Thoracic aorta (tissue), 2 donors: ENCODE measurements at regions not wholly inside any gene's neighbourhood (a gene's known extent, or its start where the extent isn't known, plus 50 kb on each side); places are given as distances from the start of the nearest gene placed in this dataset.

Experiments used
- ATAC-seq: fragments of 150-250 bp; one replicate; pipeline ENCODE4 v1.8.0; 2017; ENCODE audit warnings: low read depth; ENCODE audit not compliant: insufficient number of reproducible peaks, low FRiP score
- DNase-seq: peaks from one replicate; pipeline ENCODE4 v3.0.0-alpha.2; 2020; ENCODE audit warnings: low spot score
- H3K27ac ChIP-seq, 2 donors: fragments of 200-600 bp; sonication (generic); 1 replicate in 1 of 2; 2 replicates in 1 of 2; pipeline ENCODE4 v1.5.1; 2016; ENCODE audit warnings: mild to moderate bottlenecking in 2 of 2, moderate library complexity in 2 of 2
- H3K27me3 ChIP-seq: fragments of 200-600 bp; sonication (generic); replicated peaks from 2 replicates; pipeline ENCODE4 v1.6.0; 2016; ENCODE audit warnings: mild to moderate bottlenecking; ENCODE audit not compliant: insufficient read depth
- H3K36me3 ChIP-seq: fragments of 200-600 bp; sonication (generic); one replicate; pipeline ENCODE4 v1.5.1; 2016
- H3K4me1 ChIP-seq, 2 donors: fragments of 200-600 bp; sonication (generic); 1 replicate in 1 of 2; 2 replicates in 1 of 2; pipeline versions ENCODE4 v1.5.1 to v1.6.0; 2016; ENCODE audit warnings: low read depth in 2 of 2, mild to moderate bottlenecking in 1 of 2; ENCODE audit not compliant: control insufficient read depth in 1 of 2
- H3K4me3 ChIP-seq: fragments of 200-600 bp; sonication (generic); 2 replicates; pipeline ENCODE4 v1.5.1; 2016; ENCODE audit warnings: mild to moderate bottlenecking
- H3K9me3 ChIP-seq: fragments of 200-600 bp; sonication (generic); 2 replicates; pipeline ENCODE4 v1.5.1; 2016
- TF ChIP-seq, protein P1 (sequence below): fragments of 200-600 bp; sonication (generic); IDR thresholded peaks from one replicate; pipeline ENCODE4 v1.5.1; 2019; ENCODE audit warnings: antibody characterized with exemption

DNA sequence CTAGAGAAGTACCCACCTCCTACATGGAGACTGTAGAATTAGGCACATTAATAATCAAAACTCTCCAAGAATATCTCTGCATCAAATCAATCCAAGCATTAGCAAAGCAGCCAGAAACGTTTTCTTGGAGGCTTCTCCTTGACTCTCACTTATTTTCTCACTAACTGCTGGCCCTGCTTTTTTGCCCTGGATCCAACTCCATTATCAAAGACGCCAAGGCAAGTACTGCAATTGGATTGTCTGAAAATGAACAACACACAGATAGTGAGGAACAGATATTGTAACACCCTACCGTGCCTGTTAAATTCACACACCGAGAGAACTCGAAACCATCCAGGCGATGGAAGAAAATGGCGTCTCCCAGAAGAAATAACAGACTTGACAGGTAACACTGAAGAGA lies 256.2 kb upstream of the MDFIC2 start:
- no peak for DNase-seq
- Histone ChIP-seq H3K27me3 (no peaks in the 10 kb centered on the region), H3K4me3 (no peak overlapping the region), H3K36me3 (no peaks in the 10 kb centered on the region), H3K4me1 (no peaks in the 10 kb centered on the region), H3K27ac (no peak overlapping the region), H3K9me3 (no peaks in the 10 kb centered on the region)
- TF ChIP-seq, protein P1, sequence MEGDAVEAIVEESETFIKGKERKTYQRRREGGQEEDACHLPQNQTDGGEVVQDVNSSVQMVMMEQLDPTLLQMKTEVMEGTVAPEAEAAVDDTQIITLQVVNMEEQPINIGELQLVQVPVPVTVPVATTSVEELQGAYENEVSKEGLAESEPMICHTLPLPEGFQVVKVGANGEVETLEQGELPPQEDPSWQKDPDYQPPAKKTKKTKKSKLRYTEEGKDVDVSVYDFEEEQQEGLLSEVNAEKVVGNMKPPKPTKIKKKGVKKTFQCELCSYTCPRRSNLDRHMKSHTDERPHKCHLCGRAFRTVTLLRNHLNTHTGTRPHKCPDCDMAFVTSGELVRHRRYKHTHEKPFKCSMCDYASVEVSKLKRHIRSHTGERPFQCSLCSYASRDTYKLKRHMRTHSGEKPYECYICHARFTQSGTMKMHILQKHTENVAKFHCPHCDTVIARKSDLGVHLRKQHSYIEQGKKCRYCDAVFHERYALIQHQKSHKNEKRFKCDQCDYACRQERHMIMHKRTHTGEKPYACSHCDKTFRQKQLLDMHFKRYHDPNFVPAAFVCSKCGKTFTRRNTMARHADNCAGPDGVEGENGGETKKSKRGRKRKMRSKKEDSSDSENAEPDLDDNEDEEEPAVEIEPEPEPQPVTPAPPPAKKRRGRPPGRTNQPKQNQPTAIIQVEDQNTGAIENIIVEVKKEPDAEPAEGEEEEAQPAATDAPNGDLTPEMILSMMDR, result no peak
- ATAC-seq, result no peak

- H3K4me1 ChIP-seq, result no peaks in the 10 kb centered on the region
- no peak overlapping the region for H3K4me3 ChIP-seq
- no peak for ATAC-seq
These were observed 253.4 kb upstream of the MDFIC2 start for GRCh38 chr3:70565861-70566260.

DNA sequence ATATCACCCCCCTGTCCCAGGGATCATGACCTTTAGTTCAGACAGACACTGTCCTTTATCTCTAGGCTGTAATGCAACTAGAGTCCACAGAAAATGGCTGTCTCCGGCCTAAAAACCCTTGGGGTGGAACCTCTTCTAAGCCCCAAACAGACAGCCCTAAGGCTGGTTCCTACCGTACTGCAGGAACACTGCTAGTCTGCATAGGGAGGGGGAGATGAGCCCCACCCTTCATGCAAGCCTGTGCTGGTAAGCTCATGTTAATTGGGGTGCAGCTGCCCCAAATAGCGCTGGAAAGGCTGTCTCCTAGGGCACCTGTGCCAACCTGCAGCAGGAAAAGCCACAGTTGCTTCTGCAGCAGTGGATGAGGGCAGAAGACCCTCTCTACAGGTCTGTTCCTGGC lies 252.1 kb upstream of the MDFIC2 start:
- Histone ChIP-seq H3K36me3 (no peaks in the 10 kb centered on the region), H3K27ac (no peak overlapping the region), H3K27me3 (no peaks in the 10 kb centered on the region), H3K4me1 (no peaks in the 10 kb centered on the region), H3K4me3 (no peak overlapping the region), H3K9me3 (peaks cover 4% of the 10 kb centered on the region)
- no peak for DNase-seq
- TF ChIP-seq, protein P1, result no peak
- ATAC-seq, result no peak

More at GRCh38 chr3:70565861-70566260, 253.4 kb upstream of the MDFIC2 start:
- H3K27me3 ChIP-seq, result no peaks in the 10 kb centered on the region
- DNase-seq, result no peak
- H3K36me3 ChIP-seq, result no peaks in the 10 kb centered on the region
- no peak overlapping the region for H3K27ac ChIP-seq
- TF ChIP-seq, protein P1, result no peak
- peaks cover 4% of the 10 kb centered on the region for H3K9me3 ChIP-seq

- DNase-seq (no peak), ATAC-seq (no peak)
- no peaks in the 10 kb centered on the region for H3K27me3 ChIP-seq
- peaks cover 4% of the 10 kb centered on the region for H3K9me3 ChIP-seq
- H3K4me1 ChIP-seq, result no peaks in the 10 kb centered on the region
- H3K4me3 ChIP-seq, result no peak overlapping the region
- TF ChIP-seq, protein P1, result no peak
- H3K36me3 ChIP-seq, result no peaks in the 10 kb centered on the region
- H3K27ac ChIP-seq, result no peak overlapping the region
These were observed 249.4 kb upstream of the MDFIC2 start for GRCh38 chr3:70561796-70562195.

DNA sequence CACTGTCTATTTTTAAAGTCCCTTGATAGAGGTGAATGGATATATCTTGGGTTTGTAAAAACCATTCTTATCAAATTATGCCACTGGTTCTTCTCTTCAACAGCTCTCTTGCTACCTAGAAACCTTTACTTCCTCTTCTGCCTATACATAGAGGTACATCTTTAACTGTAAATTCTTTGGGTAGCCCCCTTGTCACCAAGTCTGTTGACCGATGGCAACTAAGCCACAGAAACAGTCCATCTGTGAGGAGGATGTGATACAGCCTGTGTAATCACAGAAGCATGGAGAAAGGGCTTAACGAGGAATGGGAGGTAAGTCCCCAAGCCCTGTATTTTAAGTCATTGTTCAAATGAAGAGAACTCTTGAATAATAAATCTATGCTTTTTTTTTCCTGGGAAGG lies 246.5 kb upstream of the MDFIC2 start:
- TF ChIP-seq, protein P1, result no peak

More for the DNA sequence above, 246.5 kb upstream of the MDFIC2 start:
- DNase-seq (no peak), ATAC-seq (no peak)
- Histone ChIP-seq H3K4me3 (no peak overlapping the region), H3K4me1 (no peaks in the 10 kb centered on the region), H3K27ac (no peak overlapping the region), H3K9me3 (peaks cover 4% of the 10 kb centered on the region), H3K27me3 (no peaks in the 10 kb centered on the region), H3K36me3 (no peaks in the 10 kb centered on the region)
